GM19324 (cell line): ENCODE measurements at regions not wholly inside any gene's neighbourhood (a gene's known extent, or its start where the extent isn't known, plus 50 kb on each side); places are given as distances from the start of the nearest gene placed in this dataset.
"Not testable (repeated sequence)": the region's sequence is repeated elsewhere in the genome, so short reads cannot be mapped to it uniquely, and the experiment has no call there.

Experiments
- ATAC-seq: cut with Tn5 transposase; IDR thresholded peaks from one replicate; pipeline ENCODE4 v1.9.1; 2021; ENCODE audit warnings: mild to moderate bottlenecking, moderate library complexity; ENCODE audit not compliant: unreplicated experiment, low FRiP score

DNA sequence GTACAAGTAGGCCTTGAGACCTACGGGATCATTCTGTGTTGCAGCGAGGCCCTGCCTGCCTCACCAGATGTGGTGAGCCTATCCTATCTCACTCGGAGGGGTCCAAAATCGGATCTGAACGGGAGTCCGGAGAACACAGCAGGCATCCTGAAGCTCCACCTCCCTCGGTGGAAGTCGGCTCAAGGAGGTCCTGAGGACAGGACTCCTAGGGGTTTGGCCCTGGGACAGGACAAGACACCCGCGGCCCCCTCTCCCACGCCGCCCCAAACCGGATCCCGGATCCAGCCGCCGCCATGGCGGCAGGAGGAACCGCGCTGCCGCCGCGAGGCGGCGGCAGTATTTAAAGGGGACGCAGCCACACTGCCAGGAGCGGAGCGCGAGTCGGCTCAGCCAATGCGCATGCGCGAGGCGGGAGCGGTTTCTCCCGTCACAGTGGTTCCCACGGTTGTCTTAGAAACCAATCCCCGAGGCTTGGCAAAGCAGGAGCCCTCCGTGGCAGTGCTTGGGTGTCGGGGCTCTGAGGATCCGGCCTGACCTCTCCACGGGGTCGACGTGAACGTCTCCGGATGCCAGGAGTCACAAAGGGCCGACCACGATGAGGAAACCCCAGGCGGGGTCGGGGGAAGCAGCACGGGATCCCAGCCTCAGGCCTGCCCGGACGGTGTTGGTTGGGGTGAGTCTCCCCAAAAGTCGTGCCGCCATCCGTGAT lies 454.6 kb upstream of the ZNG1F start:
- ATAC-seq, result peak; percentile 100

DNA sequence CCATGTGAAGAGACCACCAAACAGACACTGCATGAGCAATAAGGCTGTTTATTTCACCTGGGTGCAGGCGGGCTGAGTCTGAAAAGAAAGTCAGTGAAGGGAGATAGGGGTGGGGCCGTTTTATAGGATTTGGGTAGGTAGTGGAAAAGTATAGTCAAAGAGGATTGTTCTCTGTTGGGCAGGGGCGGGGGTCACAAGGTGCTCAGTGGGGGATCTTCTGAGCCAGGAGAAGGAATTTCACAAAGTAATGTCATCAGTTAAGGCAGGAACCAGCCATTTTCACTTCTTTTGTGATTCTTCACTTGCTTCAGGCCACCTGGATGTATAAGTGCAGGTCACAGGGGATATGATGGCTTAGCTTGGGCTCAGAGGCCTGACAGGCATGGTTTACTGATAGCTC lies 444.6 kb upstream of the ZNG1F start:
- ATAC-seq, result not testable (repeated sequence)

DNA sequence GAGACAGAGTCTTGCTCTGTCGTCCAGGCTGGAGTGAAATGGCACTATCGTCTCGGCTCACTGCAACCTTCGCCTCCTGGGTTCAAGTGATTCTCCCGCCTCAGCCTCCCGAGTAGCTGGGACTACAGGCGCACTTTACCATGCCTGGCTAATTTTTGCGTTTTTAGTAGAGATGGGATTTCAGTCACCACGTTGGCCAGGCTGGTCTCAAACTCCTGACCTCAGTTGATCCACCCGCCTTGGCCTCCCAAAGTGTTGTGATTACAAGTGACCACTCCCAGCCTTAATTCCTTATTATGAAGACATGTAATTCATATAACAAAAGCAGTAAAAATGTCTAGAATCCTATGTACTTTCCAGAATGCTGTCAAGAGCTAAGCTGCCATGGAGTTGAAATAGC lies 434.5 kb upstream of the ZNG1F start:
- not testable (repeated sequence) for ATAC-seq

DNA sequence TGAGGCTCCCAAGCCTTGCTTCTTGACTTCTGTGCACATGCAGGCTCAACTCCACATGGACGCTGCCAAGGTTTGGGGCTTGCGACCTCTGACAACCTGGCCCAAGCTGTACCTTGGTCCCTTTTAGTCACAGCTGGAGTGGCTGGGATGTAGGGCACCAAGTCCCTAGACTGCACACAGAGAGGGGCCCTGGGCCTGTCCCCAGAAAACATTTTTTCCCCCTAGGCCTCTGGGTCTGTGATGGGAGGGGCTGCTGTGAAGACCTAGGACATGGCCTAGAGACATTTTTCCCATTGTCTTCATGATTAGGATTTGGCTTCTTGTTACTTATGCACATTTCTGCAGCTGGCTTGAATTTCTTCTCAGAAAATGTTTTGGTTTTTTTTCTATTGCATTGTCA lies 430.1 kb upstream of the ZNG1F start:
- not testable (repeated sequence) for ATAC-seq

DNA sequence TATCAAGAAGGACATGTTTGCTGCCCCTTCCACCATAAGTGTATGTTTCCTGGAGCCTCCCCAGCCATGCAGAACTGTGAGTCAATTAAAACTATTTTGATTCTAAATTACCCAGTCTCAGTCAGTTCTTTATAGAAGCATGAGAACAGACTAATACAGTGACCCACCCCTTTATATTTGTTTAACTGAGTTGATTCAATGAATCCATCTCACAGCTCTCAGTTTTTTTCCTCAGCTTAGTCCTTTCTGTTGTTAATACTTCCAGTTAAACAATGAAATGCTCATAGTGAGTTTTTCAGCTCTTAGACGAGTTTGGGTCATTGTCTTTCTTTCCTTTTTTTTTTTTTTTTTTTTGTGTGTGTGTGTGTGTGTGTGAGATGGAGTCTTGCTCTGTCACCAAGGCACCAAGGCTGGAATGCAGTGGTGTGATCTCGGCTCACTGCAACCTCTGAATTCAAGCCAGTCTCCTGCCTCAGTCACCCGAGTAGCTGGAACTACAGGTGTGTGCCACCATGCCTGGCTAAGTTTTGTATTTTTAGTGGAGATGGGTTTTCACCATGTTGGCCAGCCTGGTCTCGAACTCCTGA lies 417.9 kb upstream of the ZNG1F start:
- not testable (repeated sequence) for ATAC-seq

DNA sequence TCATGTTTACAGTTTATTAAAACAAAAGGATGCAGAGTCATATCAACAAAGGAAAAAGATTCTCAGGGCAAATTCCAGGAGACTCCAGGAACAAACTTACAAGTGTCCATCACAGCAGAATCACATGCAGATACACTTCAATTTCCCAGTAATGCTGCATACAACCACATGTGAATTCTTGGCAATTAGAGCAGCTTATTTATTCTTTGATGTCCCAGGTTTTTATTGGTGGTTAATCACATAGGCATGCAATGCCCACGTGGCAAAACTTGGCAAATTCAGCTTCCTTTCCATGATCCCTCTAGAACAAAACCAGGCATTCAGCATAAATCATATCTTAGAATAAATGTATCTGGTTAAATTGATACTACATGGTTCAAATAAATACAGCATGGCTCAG lies 376.5 kb upstream of the ZNG1F start:
- ATAC-seq, result not testable (repeated sequence)
